SK-N-SH (cell line): ENCODE measurements at regions not wholly inside any gene's neighbourhood (a gene's known extent, or its start where the extent isn't known, plus 50 kb on each side); places are given as distances from the start of the nearest gene placed in this dataset.

ENCODE experiments used
- CTCF ChIA-PET: fragments of 300-600, 350-600 bp; formaldehyde crosslinking; extraction: SDS; loops from one replicate; lab custom pipeline; 2021; lab: Yijun Ruan, JAX
- POLR2A ChIA-PET: fragments of 350-600 bp; sonication (Branson Sonifier 250); formaldehyde crosslinking; extraction: SDS; loops from one replicate; lab custom pipeline; 2020; ENCODE audit warnings: antibody characterized with exemption, inconsistent platforms; lab: Yijun Ruan, JAX
- DNase-seq: peaks from one replicate; pipeline ENCODE4 v3.0.0; 2012
- H2AFZ ChIP-seq: fragments of 200-600 bp; sonication (generic); 2 replicates; pipeline ENCODE4 v1.8.1; 2016; ENCODE audit warnings: antibody characterized with exemption, mild to moderate bottlenecking, low read depth
- H3F3A ChIP-seq: fragments of 200-600 bp; sonication (generic); replicated peaks from 2 replicates; pipeline ENCODE3; 2016; ENCODE audit warnings: antibody characterized with exemption, mild to moderate bottlenecking; ENCODE audit not compliant: insufficient read depth
- H3K27ac ChIP-seq, 2 experiments: fragments of 200-500 bp in 1 of 2; fragments of 200-600 bp in 1 of 2; sonication (Bioruptor generic) in 1 of 2; sonication (generic), shearing (Covaris generic) in 1 of 2; 2 replicates each; pipeline versions ENCODE4 v1.5.1 to v1.6.1; 2014 to 2016; ENCODE audit warnings: low read depth in 2 of 2, inconsistent platforms in 1 of 2, low read length in 1 of 2, mild to moderate bottlenecking in 1 of 2, mixed read lengths in 1 of 2
- H3K27me3 ChIP-seq: fragments of 200-600 bp; sonication (generic), shearing (Covaris generic); 2 replicates; pipeline ENCODE4 v1.6.1; 2016; ENCODE audit warnings: mixed run types; ENCODE audit not compliant: insufficient read depth
- H3K36me3 ChIP-seq, 2 experiments: fragments of 200-500 bp in 1 of 2; fragments of 200-600 bp in 1 of 2; sonication (Bioruptor generic) in 1 of 2; sonication (generic) in 1 of 2; replicated peaks in 1 of 2; 2 replicates each; pipeline versions ENCODE3 to v1.5.1; 2014 to 2016; ENCODE audit warnings: low read length in 1 of 2, mild to moderate bottlenecking in 1 of 2; ENCODE audit not compliant: insufficient read depth in 2 of 2, control insufficient read depth in 1 of 2
- H3K4me1 ChIP-seq, 2 experiments: fragments of 200-500 bp in 1 of 2; fragments of 200-600 bp in 1 of 2; sonication (Bioruptor generic) in 1 of 2; sonication (generic), shearing (Covaris generic) in 1 of 2; 2 replicates each; pipeline versions ENCODE4 v1.5.1 to v1.6.1; 2014 to 2016; ENCODE audit warnings: low read depth in 1 of 2, low read length in 1 of 2, mixed run types in 1 of 2; ENCODE audit not compliant: insufficient read depth in 2 of 2, control insufficient read depth in 1 of 2
- H3K4me2 ChIP-seq: fragments of 200-600 bp; sonication (generic), shearing (Covaris generic); 2 replicates; pipeline ENCODE4 v1.6.1; 2017; ENCODE audit warnings: mixed run types
- H3K4me3 ChIP-seq, 2 experiments: fragments of 200-500 bp in 1 of 2; fragments of 200-600 bp in 1 of 2; sonication (Bioruptor generic) in 1 of 2; sonication (generic), shearing (Covaris generic) in 1 of 2; 2 replicates each; pipeline versions ENCODE4 v1.5.1 to v1.8.1; 2014 to 2016; ENCODE audit warnings: low read depth in 2 of 2, inconsistent platforms in 1 of 2, low read length in 1 of 2, mild to moderate bottlenecking in 1 of 2, mixed read lengths in 1 of 2, moderate library complexity in 1 of 2
- H3K79me2 ChIP-seq: fragments of 200-600 bp; sonication (generic); 2 replicates; pipeline ENCODE4 v1.8.1; 2017; ENCODE audit warnings: mild to moderate bottlenecking; ENCODE audit not compliant: insufficient read depth
- H3K9ac ChIP-seq: fragments of 200-600 bp; sonication (generic); 2 replicates; pipeline ENCODE4 v1.6.1; 2017; ENCODE audit warnings: mixed run types
- H3K9me2 ChIP-seq: fragments of 200-600 bp; sonication (generic); 2 replicates; pipeline ENCODE4 v1.6.1; 2017; ENCODE audit warnings: mixed run types
- H3K9me3 ChIP-seq: fragments of 200-600 bp; sonication (generic); 2 replicates; pipeline ENCODE4 v1.6.1; 2017; ENCODE audit warnings: mixed run types, mild to moderate bottlenecking, moderate library complexity
- H4K20me1 ChIP-seq: fragments of 200-600 bp; sonication (generic); 2 replicates; pipeline ENCODE4 v1.6.1; 2017; ENCODE audit warnings: mild to moderate bottlenecking, mixed run types; ENCODE audit not compliant: insufficient read depth
- EP300 ChIP-seq, 2 experiments: IDR thresholded peaks; 2 replicates each; pipeline versions ENCODE4 v1.4.0 to v1.6.1; 2012; ENCODE audit warnings: borderline replicate concordance in 1 of 2, low read depth in 1 of 2, low read length in 1 of 2
- FOXM1 ChIP-seq: IDR thresholded peaks from 2 replicates; pipeline ENCODE4 v1.4.0; 2012; ENCODE audit warnings: low read depth, mild to moderate bottlenecking
- NFIC ChIP-seq: IDR thresholded peaks from 2 replicates; pipeline ENCODE4 v1.4.0; 2012; ENCODE audit warnings: borderline replicate concordance
- NRF1 ChIP-seq: IDR thresholded peaks from 2 replicates; pipeline ENCODE4 v1.6.1; 2012; ENCODE audit warnings: low read depth, mild to moderate bottlenecking, low read length
- RAD21 ChIP-seq: IDR thresholded peaks from 2 replicates; pipeline ENCODE4 v1.6.1; 2012; ENCODE audit warnings: mild to moderate bottlenecking, low read length
- SIN3A ChIP-seq: IDR thresholded peaks from 2 replicates; pipeline ENCODE4 v1.6.1; 2012; ENCODE audit warnings: low read depth, mild to moderate bottlenecking, low read length, moderate library complexity, borderline replicate concordance
- SMC3 ChIP-seq: IDR thresholded peaks from 2 replicates; pipeline ENCODE4 v1.6.1; 2012; ENCODE audit warnings: low read depth, low read length, improper control_type of control experiment
- TCF12 ChIP-seq: IDR thresholded peaks from 2 replicates; pipeline ENCODE4 v1.4.0; 2012
- TEAD4 ChIP-seq: IDR thresholded peaks from 2 replicates; pipeline ENCODE4 v1.4.0; 2012; ENCODE audit warnings: mild to moderate bottlenecking, borderline replicate concordance; ENCODE audit not compliant: insufficient read depth
- WGBS: methylation state at CpG from one replicate; pipeline ENCODE4 v1.1.6; 2017; ENCODE audit warnings: low lambda C conversion rate; 5-methylcytosine and 5-hydroxymethylcytosine counted together
- TF ChIP-seq, protein P1 (sequence below): IDR thresholded peaks from 2 replicates; pipeline ENCODE4 v1.4.0; 2012; ENCODE audit warnings: low read depth, borderline replicate concordance
- TF ChIP-seq, protein P2 (sequence below): fragments of 200-600 bp; sonication (generic); IDR thresholded peaks from 2 replicates; pipeline ENCODE4 v1.6.1; 2017; ENCODE audit warnings: antibody characterized with exemption, mild to moderate bottlenecking, moderate library complexity
- TF ChIP-seq, protein P3 (sequence below): fragments of 150-350 bp; IDR thresholded peaks from 2 replicates; pipeline ENCODE4 v1.6.1; 2017; ENCODE audit warnings: antibody characterized with exemption, low read length, low read depth, borderline replicate concordance
- TF ChIP-seq, protein P4 (sequence below): IDR thresholded peaks from 2 replicates; pipeline ENCODE4 v1.4.0; 2012; ENCODE audit warnings: low read depth
- TF ChIP-seq, protein P5 (sequence below): fragments of 150-350 bp; IDR thresholded peaks from 2 replicates; pipeline ENCODE4 v1.6.1; 2016; ENCODE audit warnings: mild to moderate bottlenecking, low read depth, low read length

DNA sequence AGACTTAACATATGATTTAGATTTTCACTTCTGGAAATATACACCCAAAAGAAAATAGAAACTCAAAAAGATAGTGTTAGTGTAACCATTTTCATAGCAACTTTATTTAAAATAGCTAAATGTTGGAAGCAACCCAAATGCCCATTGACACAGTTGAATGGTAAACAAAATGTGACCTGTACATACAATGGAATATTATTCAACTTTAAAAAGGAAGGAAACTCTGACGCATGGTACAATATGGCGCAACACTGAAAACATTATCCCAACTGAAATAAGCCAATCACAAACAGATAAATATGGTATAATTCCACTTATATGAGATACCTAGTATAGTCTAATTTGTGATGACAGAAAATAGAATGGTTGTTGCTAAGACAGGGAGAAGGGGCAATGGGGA is 1456.1 kb upstream of the MIR17HG start:
- POLR2A ChIA-PET, result no interaction called here
- H3K27ac ChIP-seq, result no peak overlapping the region
- no peak overlapping the region for H3K9ac ChIP-seq
- no peaks in the 10 kb centered on the region for H3K79me2 ChIP-seq
- no peak for DNase-seq
- no peaks in the 10 kb centered on the region for H3F3A ChIP-seq
- H3K9me2 ChIP-seq, result no peaks in the 10 kb centered on the region
- no peaks in the 10 kb centered on the region for H3K27me3 ChIP-seq
- no peaks in the 10 kb centered on the region for H3K4me1 ChIP-seq
- TF ChIP-seq TEAD4 (no peak), NFIC (no peak)
- H3K36me3 ChIP-seq, result no peaks in the 10 kb centered on the region
- H3K4me2 ChIP-seq, result no peak overlapping the region
- CTCF ChIA-PET, result interaction anchor here (0.8 to 2.1 kb wide), 3 partner anchors 9 to 34 kb away, joined by 3 to 5 read pairs (median 3); no protein-coding TSS in a partner anchor
- no peak overlapping the region for H2AFZ ChIP-seq
- H3K4me3 ChIP-seq, result no peak overlapping the region
- H3K9me3 ChIP-seq, result no peaks in the 10 kb centered on the region
- WGBS, result 66% methylated on average over 2 of the region's 2 CpGs
- H4K20me1 ChIP-seq, result no peaks in the 10 kb centered on the region

DNA sequence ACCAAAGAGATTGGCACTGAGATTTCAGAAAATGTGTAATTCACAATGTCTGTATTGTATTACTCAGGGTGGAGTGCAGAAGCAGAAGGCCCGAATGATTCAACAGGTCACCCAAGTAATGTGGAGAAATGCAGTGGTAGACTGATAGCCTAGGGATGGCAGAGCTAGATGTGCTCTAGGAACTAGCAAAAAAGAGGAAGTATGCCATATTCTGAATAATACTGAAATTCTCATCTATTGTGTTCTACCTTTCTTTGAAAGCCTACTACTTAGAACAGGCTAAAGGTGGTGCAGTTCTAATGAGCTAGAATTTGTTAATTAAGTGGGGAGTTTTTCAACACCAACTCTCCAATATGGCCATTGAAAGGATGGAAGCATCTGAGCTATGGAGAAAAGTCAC is 1449.8 kb upstream of the MIR17HG start:
- 47% methylated on average over 1 of the region's 1 CpG for WGBS
- H3F3A ChIP-seq, result no peaks in the 10 kb centered on the region
- POLR2A ChIA-PET, result no interaction called here
- no peak overlapping the region for H3K4me2 ChIP-seq
- H3K27me3 ChIP-seq, result no peaks in the 10 kb centered on the region
- no peak overlapping the region for H2AFZ ChIP-seq
- no peaks in the 10 kb centered on the region for H3K9me3 ChIP-seq
- no peak for DNase-seq
- H3K9ac ChIP-seq, result no peak overlapping the region
- H4K20me1 ChIP-seq, result no peaks in the 10 kb centered on the region
- no peak overlapping the region for H3K4me3 ChIP-seq
- TF ChIP-seq NRF1 (no peak), EP300 (IDR thresholded peaks at IDR 0.05; ENCODE audit: borderline replicate concordance in 1 of 2, low read depth in 1 of 2, low read length in 1 of 2) (no peak)
- no peaks in the 10 kb centered on the region for H3K79me2 ChIP-seq
- H3K9me2 ChIP-seq, result no peaks in the 10 kb centered on the region
- H3K4me1 ChIP-seq, result no peaks in the 10 kb centered on the region; a peak in 1 of 4 replicates
- H3K36me3 ChIP-seq, result no peaks in the 10 kb centered on the region
- H3K27ac ChIP-seq, result no peak overlapping the region
- CTCF ChIA-PET, result no interaction called here

DNA sequence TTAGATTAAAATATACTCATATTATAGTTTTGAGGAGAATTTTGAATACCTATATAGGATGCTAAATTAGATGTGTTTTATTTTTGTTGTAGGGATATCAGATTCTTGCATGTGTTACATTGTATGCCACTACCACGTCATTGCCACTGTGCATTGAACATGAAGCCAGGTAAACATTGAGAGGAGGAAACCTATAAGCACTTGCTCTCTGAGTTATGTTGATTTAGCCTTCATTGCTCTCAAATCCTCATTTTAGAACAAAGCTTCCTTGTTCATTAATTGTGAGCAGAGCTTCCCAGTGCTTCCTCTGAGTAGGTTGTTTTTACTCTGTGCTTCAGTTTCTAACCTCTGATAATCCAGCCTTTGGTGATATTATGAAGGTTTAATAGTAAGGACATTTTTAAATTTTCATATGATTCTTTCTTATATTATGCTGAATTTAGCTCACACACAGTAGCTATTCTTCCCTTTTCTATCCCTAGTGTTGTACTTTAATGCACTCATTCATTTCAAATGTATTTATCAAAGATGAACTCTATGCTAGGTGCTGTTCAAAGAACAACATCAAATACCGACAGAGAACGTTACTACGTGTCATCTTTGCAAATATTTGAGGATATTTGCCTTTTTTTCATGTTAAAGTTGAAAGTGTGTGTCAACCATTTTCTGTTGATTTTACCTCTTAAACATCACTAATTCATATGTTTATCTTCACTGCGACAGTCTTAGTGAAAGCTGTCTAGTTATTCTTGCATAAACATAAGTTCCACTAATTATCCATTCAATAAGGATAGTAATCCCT is 1448.0 kb upstream of the MIR17HG start:
- POLR2A ChIA-PET, result no interaction called here
- H3K9me2 ChIP-seq, result no peaks in the 10 kb centered on the region
- H3K27me3 ChIP-seq, result no peaks in the 10 kb centered on the region
- H3K4me1 ChIP-seq, result no peaks in the 10 kb centered on the region; a peak in 1 of 4 replicates
- H3K79me2 ChIP-seq, result no peaks in the 10 kb centered on the region
- no peak for DNase-seq
- H3K4me2 ChIP-seq, result no peak overlapping the region
- H3K9me3 ChIP-seq, result no peaks in the 10 kb centered on the region
- H2AFZ ChIP-seq, result no peak overlapping the region
- H3K27ac ChIP-seq, result no peak overlapping the region
- no peaks in the 10 kb centered on the region for H3F3A ChIP-seq
- H3K9ac ChIP-seq, result no peak overlapping the region
- no peaks in the 10 kb centered on the region for H4K20me1 ChIP-seq
- WGBS, result 55% methylated on average over 5 of the region's 5 CpGs
- no peak overlapping the region for H3K4me3 ChIP-seq
- no peaks in the 10 kb centered on the region for H3K36me3 ChIP-seq
- CTCF ChIA-PET, result interaction anchor here (1.5 kb wide), 1 partner anchor 8 kb away, joined by 3 read pairs; no protein-coding TSS in a partner anchor
- TF ChIP-seq, protein P1, sequence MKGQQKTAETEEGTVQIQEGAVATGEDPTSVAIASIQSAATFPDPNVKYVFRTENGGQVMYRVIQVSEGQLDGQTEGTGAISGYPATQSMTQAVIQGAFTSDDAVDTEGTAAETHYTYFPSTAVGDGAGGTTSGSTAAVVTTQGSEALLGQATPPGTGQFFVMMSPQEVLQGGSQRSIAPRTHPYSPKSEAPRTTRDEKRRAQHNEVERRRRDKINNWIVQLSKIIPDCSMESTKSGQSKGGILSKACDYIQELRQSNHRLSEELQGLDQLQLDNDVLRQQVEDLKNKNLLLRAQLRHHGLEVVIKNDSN, result no peak
- TF ChIP-seq, protein P2, sequence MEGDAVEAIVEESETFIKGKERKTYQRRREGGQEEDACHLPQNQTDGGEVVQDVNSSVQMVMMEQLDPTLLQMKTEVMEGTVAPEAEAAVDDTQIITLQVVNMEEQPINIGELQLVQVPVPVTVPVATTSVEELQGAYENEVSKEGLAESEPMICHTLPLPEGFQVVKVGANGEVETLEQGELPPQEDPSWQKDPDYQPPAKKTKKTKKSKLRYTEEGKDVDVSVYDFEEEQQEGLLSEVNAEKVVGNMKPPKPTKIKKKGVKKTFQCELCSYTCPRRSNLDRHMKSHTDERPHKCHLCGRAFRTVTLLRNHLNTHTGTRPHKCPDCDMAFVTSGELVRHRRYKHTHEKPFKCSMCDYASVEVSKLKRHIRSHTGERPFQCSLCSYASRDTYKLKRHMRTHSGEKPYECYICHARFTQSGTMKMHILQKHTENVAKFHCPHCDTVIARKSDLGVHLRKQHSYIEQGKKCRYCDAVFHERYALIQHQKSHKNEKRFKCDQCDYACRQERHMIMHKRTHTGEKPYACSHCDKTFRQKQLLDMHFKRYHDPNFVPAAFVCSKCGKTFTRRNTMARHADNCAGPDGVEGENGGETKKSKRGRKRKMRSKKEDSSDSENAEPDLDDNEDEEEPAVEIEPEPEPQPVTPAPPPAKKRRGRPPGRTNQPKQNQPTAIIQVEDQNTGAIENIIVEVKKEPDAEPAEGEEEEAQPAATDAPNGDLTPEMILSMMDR, result no peak
- no peak for TF ChIP-seq NFIC
- TF ChIP-seq, protein P3, sequence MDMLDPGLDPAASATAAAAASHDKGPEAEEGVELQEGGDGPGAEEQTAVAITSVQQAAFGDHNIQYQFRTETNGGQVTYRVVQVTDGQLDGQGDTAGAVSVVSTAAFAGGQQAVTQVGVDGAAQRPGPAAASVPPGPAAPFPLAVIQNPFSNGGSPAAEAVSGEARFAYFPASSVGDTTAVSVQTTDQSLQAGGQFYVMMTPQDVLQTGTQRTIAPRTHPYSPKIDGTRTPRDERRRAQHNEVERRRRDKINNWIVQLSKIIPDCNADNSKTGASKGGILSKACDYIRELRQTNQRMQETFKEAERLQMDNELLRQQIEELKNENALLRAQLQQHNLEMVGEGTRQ, result no peak
- no peak for TF ChIP-seq SMC3
- TF ChIP-seq TCF12, result no peak
- no peak for TF ChIP-seq FOXM1
- TF ChIP-seq, protein P4, sequence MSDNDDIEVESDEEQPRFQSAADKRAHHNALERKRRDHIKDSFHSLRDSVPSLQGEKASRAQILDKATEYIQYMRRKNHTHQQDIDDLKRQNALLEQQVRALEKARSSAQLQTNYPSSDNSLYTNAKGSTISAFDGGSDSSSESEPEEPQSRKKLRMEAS, result no peak
- TF ChIP-seq, protein P5, sequence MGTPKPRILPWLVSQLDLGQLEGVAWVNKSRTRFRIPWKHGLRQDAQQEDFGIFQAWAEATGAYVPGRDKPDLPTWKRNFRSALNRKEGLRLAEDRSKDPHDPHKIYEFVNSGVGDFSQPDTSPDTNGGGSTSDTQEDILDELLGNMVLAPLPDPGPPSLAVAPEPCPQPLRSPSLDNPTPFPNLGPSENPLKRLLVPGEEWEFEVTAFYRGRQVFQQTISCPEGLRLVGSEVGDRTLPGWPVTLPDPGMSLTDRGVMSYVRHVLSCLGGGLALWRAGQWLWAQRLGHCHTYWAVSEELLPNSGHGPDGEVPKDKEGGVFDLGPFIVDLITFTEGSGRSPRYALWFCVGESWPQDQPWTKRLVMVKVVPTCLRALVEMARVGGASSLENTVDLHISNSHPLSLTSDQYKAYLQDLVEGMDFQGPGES, result no peak
- TF ChIP-seq RAD21, result no peak
- TF ChIP-seq SIN3A, result no peak
